GM13977 (cell line): ENCODE measurements at regions not wholly inside any gene's neighbourhood (a gene's known extent, or its start where the extent isn't known, plus 50 kb on each side); places are given as distances from the start of the nearest gene placed in this dataset.

ENCODE experiments used
- DNase-seq: peaks from one replicate; pipeline ENCODE4 v3.0.0; 2012; ENCODE audit warnings: low spot score
- in situ Hi-C: fragments of 300-500 bp; cut with MboI; formaldehyde crosslinking; loops from one replicate; pipeline ENCODE4 v1.12.0; 2022; ENCODE audit warnings: low sequenced_read_pairs, low pct_unique_long_range_greater_than_20kb, mixed read lengths, inconsistent platforms; ENCODE audit not compliant: unreplicated experiment
- TF ChIP-seq, protein P1 (sequence below): IDR thresholded peaks from 2 replicates; pipeline ENCODE4 v1.5.1; 2012; ENCODE audit warnings: mild to moderate bottlenecking, control low read depth; ENCODE audit not compliant: insufficient read depth; ENCODE audit errors: extremely low read depth, missing control alignments

DNA sequence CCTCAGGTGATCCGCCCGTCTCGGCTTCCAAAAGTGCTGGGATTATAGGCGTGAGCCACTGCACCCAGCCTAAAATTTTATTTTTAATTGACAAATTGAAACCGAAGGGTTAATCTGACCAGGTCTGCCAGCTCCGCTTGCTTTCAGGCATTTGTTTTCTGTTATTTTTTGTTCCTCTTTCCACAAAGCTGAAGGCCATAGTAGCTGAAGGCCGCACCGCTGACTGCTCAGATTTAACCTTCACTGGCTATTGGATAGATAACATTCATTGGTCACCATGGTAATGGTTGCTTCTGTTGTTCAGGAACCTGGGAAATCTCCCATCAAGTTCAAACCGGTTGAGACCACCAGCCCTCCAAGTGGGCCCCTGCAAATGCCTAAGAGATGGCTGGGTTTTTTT, 124.5 kb upstream of the USP29 start:
- DNase-seq: no peak

DNA sequence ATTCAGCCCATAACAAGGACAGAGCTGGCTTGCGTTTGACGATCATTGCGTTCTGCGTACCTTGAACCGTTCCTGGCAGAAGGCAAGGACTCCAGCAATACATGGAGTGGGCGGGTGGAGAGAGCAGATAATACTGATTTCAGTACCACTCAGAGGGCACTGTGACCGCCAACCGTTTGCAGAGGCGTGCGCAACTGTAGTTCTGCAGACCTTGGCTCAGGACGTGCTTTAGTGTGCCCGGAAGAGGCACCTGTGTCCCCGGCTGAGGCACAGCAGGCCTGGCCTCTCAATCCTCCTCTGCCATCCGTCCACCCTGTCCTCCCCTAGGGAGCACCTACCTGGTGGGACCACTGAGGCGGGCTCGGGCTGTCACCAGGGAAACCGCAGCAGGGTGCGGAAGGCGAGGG, 117.6 kb upstream of the USP29 start:
- TF ChIP-seq, protein P1, sequence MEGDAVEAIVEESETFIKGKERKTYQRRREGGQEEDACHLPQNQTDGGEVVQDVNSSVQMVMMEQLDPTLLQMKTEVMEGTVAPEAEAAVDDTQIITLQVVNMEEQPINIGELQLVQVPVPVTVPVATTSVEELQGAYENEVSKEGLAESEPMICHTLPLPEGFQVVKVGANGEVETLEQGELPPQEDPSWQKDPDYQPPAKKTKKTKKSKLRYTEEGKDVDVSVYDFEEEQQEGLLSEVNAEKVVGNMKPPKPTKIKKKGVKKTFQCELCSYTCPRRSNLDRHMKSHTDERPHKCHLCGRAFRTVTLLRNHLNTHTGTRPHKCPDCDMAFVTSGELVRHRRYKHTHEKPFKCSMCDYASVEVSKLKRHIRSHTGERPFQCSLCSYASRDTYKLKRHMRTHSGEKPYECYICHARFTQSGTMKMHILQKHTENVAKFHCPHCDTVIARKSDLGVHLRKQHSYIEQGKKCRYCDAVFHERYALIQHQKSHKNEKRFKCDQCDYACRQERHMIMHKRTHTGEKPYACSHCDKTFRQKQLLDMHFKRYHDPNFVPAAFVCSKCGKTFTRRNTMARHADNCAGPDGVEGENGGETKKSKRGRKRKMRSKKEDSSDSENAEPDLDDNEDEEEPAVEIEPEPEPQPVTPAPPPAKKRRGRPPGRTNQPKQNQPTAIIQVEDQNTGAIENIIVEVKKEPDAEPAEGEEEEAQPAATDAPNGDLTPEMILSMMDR: no peak
- DNase-seq: no peak
- in situ Hi-C loops: no loop called here

More for the DNA sequence above, 124.5 kb upstream of the USP29 start:
- TF ChIP-seq, protein P1: no peak
- in situ Hi-C loops: no loop called here

DNA sequence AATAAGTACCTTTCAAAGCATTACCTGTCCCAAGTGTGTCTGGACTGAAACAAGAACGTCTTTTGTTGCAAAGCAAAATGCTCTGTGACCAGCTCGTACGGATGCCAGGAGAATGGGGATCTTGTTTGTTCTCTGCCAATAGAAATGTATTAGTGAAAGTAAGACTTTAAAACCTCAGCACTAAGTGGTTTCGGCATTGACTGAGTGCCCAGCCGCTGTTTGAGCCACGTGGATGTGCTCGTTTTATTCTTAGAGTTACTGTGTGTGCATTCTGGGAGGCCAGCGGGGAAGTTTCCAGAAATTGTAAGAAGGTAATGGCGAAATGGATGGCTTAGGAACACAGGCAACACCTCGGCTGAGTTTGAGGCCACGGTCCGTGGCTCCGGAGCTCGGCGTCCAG, 117.1 kb upstream of the USP29 start:
- TF ChIP-seq, protein P1: no peak
- DNase-seq: no peak
- in situ Hi-C loops: no loop called here

DNA sequence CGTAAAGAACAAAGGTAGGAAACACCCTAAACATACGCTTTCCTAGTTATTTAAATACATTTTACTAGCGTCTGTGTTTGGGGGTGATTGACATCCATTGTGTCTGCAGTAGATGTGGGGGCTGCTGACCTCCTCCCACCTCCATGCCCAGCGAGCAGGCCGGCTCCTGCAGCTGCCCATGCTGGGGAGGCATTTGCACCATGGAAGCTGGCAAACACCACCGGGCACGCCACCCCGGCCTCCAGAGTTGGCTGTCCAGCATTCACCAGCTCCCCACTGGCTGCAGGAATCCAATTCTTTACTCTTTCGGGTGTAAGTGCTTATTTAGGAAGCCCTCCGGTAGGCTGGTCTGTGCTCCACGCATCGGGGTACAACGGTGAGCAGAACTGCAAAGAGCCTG, 115.4 kb upstream of the USP29 start:
- TF ChIP-seq, protein P1: no peak
- in situ Hi-C loops: no loop called here
- DNase-seq: no peak

DNA sequence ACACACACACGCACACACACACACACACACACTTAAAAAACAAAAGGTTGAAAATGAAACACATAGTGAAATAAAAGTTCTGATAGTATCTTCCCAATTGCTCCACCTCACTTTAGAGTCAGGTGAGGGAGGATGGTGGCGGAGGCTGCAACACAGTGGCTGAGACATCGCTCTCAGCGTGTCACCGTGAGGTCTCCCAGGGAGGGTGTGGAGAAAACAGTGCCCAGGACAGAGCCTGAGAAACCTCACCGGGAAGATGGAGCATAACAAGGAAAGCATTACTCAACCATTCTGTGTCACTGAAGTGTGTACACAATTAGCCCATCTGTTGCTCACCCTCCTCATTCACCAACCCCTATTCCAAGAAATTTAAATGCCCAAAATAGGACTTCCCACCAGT, 111.4 kb upstream of the USP29 start:
- in situ Hi-C loops: no loop called here
- DNase-seq: no peak
- TF ChIP-seq, protein P1: no peak

DNA sequence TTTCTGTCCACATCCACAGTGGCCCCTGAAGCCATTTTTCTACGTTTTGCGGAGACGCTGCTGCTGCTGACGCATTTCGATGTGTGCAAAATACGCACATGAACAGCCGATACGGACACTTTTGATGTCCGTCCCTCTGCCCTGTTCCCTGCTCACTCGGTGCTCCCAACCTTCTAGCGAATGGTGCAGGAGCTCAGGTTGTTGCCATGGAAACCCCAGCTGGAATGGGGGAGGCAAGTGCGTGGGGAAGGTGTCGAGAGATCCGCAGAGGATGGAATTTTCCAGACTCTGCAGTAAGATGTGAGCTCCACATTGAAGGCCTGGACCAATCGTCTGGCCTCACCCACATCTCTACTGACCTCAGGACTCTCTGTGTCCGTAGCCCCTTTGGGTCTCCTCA, 109.2 kb upstream of the USP29 start:
- TF ChIP-seq, protein P1: no peak
- in situ Hi-C loops: no loop called here
- no peak for DNase-seq

DNA sequence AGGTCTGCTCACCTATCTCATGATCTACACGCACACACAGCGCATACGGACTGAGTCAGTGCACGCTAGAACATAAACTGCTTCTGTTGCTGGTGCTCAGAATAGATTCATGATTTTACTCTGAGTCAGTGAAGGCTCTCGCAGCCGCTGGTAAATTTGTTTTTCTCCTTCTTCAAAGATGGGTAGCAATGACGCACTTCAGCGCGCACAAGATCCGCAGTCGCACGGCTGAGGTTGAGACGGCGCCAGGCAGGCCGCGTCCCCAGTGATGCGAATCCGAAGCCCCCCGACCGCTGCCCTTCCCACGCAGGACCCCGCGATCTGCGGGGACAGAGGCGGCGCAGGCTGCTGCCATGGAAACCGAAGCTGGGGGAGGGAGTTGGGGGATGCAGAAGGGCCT, 103.7 kb upstream of the USP29 start:
- in situ Hi-C loops: no loop called here
- DNase-seq: no peak
- TF ChIP-seq, protein P1: no peak
